ENCODE measurements at regions not wholly inside any gene's neighbourhood (a gene's known extent, or its start where the extent isn't known, plus 50 kb on each side); places are given as distances from the start of the nearest gene placed in this dataset.

DNA sequence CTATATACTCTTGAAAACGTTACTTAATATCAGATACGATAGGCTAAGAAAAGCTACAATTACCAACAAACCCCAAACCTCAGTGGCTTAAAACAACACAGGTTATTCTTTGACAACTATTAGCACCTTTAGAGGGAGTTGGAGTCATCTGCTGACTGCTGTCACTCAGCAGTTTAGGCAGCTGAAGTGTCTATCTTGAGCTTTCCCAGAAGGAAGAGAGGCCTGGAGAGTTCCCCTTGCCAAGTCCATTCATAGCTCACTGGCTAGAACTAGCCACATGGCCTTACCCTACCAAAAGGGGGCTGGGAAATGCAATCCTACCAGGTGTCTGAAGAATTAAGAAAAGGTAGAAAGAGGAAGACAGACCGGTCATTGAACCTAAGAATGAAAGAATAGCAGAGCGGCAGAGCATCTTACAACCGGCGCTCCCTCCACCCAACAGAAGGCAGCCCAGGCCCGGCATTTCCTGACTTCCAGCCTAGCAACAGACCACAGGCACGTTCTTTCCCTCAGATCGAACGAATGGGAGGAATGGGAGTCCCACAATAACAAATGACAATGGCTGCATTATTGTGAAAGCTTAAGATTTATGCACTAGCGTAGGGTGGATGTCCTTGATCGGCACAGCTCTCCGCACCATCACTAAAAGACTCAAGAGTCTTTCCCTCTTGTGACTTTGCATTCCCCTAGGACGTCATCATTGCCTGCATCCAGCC, 211.2 kb upstream of the CTAGE1 start:
- DNase-seq = no peak

DNA sequence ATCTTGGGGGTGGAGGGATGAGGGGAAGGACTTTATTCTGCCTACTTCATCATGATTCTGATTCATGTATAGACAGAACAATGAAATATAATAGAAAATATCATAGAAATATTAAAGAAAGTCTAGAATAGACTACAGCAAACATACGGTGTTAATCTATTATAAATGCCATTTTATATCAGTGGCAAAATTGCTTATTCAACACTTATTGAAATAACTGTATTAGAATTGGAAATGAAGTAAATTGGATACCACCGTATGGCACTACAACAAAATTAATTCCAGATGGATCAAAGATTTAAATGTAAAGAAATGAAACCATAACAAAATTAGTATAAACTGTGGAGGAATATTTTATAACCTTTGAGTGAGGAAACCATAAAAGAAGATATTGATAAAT, 213.3 kb upstream of the CTAGE1 start:
- no peak for DNase-seq

GRCh38 chr18:22632191-22632590, 214.5 kb upstream of the CTAGE1 start:
- no peak for DNase-seq

GRCh38 chr18:22634464-22634863, 216.7 kb upstream of the CTAGE1 start:
- no peak for DNase-seq

- no peak for DNase-seq
These were observed 220.1 kb upstream of the CTAGE1 start for GRCh38 chr18:22637787-22638186.

DNA sequence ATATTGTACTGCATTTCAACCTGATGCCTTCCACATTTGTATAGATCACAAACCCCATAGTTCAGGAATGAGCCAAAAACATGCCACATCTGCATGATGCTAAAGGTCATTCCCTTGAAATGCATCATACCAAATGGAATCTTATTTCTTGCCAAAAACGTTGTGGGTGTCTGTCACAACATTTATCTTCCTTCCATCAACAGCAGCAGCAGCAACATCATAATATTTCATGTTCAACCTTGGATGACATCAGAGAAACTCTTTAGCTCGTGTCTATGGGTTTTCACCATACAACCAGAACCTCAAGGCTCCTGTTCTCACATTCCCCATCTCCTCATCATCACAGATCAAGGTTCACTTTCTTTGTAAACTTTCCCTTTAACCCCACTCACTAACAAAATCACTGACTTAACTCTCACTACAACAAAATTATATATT, 221.3 kb upstream of the CTAGE1 start:
- DNase-seq = no peak

GRCh38 chr18:22639561-22639960, 221.8 kb upstream of the CTAGE1 start:
- no peak for DNase-seq

DNA sequence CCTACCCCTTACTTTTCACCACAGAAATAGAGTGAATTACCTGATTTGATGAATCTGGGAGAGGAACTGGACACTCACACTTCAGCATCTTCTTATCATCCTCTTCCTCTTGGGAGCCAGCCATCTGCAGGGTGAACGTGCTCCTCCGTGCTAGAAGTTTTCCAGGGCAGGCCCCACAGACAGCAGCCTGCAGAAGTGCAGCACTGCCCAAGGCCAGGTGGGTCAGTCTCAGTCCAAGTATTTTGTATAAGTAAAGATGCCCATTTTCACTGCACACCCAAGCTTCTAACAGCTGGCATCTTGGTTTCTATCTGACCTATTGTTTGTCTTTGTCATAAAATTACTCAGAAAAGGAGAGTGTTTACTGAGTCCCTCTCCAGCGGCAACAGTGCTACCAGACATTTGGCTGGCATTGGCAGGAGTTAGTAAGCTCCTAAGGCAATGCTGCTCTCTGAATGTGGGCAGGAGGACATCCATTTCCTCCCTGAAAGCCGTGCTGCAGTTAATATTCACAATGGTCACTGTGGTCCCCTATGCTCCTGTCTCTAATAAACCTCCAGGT, 222.6 kb upstream of the CTAGE1 start:
- no peak for DNase-seq

DNA sequence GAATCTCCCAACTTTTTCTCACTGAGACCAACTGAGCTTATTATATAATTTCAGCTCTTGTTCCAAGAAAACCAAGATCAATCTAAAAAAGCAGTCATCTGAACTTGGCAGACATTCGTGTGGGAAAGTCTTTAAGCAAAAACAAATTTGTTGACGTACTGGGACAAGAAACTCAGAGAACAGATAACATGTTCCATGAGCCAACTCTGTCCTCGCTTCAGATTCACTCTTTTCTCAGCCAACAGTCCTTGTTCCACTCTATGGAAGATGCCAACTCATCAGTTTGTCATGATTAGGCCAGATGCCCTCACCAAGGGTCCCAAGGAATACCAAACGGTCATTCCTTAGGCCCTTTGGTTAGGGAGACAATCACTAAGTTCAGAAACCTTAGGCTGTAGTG, 224.2 kb upstream of the CTAGE1 start:
- DNase-seq = no peak

GRCh38 chr18:22643731-22644130, 226.0 kb upstream of the CTAGE1 start:
- no peak for DNase-seq

GRCh38 chr18:22650247-22650646, 232.5 kb upstream of the CTAGE1 start:
- DNase-seq = no peak

DNA sequence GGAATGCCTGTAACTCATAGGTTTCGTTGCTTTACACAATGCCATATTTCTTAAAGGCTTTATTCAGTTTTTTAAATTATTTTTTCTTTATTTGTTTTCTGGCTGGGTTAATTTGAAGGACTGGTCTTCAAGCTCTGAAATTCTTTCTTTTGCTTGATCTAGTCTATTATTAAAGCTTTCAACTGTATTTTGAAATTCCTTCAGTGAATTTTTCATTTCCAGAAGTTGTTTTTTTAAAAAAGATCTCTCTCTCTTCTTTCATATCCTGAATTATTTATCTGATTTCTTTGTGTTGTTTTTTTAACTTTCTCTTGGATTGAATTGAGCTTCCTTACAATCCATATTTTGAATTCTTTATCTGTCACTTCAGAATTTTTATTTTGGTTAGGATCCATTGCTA, 239.9 kb upstream of the CTAGE1 start:
- DNase-seq = no peak

- no peak for DNase-seq
These were observed 240.6 kb upstream of the CTAGE1 start for GRCh38 chr18:22658318-22658717.

- no peak for DNase-seq
These were observed 245.7 kb upstream of the CTAGE1 start for GRCh38 chr18:22663378-22663777.

DNA sequence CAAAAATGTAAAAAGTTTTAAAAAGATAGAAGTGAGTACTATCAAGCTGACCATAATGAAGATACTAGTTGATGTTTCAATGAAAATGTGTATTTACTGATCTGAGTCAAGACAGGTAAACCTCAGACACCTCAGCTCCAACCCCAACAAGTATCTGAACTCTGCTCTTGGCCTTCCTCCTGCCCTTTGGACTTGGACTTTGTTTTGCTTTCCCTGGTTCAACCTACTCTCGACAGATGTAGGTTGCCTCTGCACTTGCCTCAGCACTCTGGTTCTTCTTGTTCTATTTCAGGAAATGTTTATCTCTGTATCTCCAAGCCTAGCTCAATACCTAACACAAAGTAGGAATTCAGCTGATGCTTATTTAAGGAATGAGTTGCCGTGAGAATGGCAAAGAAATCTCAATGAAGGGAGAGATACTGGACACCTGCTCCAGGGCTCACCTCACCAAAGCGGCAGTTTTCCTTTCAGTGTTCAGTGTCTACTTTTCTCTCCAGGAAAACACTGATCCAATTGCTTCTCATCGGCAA, 248.8 kb upstream of the CTAGE1 start:
- DNase-seq = no peak

DNA sequence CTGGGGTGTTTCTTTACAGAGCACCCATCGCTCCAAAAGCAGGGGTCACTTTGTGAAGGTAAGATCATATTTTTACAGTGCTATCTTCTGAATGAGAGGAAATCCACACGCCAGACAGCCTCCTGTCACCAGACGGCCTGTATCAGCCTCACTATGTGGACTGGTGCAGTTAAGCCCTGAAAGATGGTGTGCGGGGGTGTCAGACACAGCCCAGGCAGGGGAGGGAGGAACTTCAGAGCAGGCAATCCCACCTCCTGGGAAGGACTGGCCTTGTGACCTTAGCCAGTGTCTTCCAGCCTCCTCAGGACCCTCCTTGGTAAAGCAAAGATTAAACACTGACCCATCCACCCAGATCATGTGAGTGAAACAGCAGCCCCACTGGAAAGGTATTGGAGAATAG, 249.4 kb upstream of the CTAGE1 start:
- DNase-seq = no peak

GRCh38 chr18:22667616-22668422, 250.1 kb upstream of the CTAGE1 start:
- DNase-seq = no peak

GRCh38 chr18:22668496-22668895, 250.8 kb upstream of the CTAGE1 start:
- no peak for DNase-seq

DNA sequence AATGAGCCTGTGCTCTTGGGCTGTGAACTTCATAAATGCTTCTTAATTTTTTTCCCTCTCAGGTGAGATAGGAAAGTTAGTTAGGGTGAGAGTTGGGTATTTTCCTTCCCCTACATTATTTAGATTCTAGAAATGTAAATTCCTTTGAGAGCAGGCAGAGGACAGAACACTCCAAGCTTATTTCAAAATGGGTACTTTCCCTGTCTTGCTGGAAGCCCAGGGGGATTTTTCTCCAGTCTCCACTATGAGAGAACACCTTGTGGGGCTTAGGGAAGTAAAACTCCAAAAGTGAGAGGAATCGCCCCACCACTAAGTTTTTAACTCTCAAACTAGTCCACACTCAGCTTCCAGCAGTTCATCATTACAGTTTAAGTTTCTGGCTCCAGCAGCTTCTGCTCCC, 253.2 kb upstream of the CTAGE1 start:
- DNase-seq = no peak

DNA sequence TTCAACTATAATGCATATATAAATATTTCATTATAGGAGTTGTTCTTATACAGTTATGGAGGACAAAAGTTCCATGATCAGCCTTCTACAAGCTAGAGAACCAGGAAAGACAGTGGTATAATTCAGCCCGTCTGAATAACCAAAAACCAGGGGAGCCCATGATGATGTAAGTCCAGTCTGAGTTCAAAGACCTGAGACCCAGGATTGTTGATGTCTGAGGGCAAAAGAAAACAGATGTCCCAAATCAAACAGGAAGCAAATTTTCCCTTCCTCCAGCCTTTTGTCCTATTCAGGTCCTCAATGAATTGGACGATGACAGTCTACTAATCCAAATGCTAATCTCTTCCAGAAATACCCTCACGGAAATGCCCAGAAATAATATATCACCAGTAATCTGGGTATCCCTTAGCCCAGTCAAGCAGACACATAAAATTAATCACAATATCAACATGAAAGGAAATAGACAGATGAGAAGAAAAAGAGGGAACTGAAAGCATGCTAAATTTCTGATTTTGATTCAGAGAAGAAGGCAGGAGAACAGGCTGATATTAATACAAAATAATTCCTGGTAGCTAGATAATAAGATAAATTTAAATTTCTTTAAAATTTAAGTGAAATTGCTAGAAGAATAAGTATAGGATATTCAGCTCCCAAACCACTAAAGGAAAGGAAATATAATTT, 255.6 kb upstream of the CTAGE1 start:
- no peak for DNase-seq

DNA sequence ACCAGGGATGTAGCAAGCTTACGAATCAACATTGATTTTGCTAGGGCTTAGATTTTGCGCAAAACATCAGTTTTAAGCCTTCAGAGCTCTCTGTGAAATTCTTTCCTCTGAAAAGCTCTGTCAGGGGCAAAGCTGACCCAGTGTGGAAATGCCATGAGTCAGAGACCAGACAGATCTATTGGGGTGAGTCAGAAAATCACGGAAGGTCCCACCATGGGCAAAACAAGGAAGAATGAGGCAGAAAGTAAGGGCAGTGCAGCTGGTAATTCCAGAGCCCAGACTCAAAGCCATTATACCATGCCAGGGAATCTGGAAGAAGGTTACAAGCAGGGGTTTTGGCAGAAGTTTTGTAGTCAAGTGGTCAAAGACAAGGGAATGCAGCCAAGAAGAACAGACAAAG, 256.6 kb upstream of the CTAGE1 start:
- no peak for DNase-seq

GRCh38 chr18:22675006-22675405, 257.3 kb upstream of the CTAGE1 start:
- no peak for DNase-seq

DNA sequence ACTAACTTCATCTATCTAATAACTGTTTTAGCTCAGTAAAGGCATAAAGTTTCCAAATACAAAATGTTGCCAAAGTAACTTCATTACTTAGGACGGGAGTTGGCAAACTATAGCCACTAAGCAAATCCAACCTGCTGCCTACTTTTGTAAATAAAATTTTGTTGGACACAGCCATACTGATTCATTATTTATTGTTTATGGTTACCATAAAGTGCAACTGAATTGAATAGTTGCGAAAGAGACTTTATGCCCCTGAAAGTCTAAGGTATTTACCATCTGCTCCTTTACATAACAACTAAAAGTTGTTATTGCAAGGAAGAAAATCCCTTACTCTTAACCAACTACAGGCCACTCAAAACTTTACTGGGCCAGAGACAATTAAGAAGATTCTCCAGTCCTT, 256.7 kb upstream of the RBBP8 start:
- no peak for DNase-seq
